HG03196 (cell line): ENCODE measurements at regions not wholly inside any gene's neighbourhood (a gene's known extent, or its start where the extent isn't known, plus 50 kb on each side); places are given as distances from the start of the nearest gene placed in this dataset.
"Not testable (repeated sequence)": the region's sequence is repeated elsewhere in the genome, so short reads cannot be mapped to it uniquely, and the experiment has no call there.

Source experiments
- ATAC-seq: cut with Tn5 transposase; IDR thresholded peaks from one replicate; pipeline ENCODE4 v1.9.1; 2021; ENCODE audit not compliant: unreplicated experiment

DNA sequence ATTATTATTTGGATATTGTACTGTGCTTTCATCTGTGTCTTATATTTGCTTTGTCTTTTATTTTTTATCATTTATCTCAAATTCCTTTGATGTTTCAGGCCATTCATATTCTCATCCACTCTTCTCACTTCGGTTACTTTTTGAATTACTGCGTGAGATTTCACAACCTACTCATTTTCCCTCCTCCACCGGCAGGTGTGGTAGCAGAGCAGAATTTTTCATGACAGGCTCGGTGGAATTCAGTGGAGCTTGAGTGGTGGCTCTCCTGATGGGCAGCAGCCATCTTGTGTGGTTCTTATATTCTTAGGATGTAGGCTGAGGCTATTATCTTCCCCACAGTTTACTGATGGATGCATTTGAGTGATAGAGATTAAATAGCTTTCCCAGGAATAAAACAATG is 92.3 kb upstream of the IVNS1ABP start:
- ATAC-seq = no peak

- no peak for ATAC-seq
These were observed 91.7 kb upstream of the IVNS1ABP start for GRCh38 chr1:185408700-185409270.

- no peak for ATAC-seq
These were observed 89.6 kb upstream of the IVNS1ABP start for GRCh38 chr1:185406691-185407009.

- ATAC-seq = no peak
These were observed 89.1 kb upstream of the IVNS1ABP start for GRCh38 chr1:185406006-185406690.

DNA sequence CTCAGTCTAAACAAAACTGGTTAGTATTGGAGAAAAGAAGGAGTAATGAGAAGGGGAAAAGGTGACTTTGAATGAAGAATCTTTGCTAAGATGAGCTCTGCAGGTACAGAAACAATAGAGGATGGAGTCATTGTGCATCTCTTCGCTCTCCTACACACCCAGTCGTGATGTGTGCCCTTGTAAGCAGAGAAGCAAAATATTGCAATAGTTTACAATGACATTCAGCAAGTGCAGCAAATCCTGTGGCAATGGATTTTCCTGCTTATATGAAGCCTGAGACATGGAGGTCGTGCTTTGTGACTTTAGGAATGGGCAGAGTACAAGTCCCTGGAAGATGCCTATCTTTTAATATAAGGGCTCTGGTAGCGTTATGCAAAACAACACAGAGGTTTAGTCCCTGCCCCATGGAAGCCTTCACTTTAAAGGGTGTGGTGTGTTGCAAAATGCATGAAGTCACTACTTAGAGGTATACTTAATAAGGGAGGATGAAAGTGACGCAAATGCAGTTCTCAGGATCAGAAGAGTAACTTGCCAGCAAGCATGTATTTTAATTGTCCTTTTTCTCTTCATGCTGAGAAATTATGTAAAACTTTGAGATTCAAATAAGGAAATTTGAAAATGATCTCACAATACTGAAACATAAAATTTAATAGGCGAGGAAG is 88.0 kb upstream of the IVNS1ABP start:
- no peak for ATAC-seq

DNA sequence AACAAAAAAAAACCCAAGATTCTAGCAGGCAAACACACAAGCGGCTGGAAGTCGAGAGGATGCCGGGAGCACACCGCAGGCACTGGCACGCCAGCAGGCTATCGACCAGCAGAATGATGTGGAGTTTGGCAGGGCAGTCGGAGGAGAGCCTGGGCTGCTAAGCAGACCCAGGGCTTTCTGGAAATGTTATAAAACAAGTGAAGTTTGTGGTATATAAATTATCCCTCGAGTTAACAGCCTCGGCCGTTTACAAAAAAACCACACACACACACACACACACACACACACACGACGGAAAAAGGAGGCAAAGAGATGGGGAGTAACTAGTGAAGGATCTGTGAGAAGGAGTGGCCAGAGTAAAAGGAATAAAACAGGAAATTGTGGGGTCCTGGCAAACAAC is 87.2 kb upstream of the IVNS1ABP start:
- ATAC-seq = no peak

GRCh38 chr1:185402930-185403329 is 85.9 kb upstream of the IVNS1ABP start:
- no peak for ATAC-seq

DNA sequence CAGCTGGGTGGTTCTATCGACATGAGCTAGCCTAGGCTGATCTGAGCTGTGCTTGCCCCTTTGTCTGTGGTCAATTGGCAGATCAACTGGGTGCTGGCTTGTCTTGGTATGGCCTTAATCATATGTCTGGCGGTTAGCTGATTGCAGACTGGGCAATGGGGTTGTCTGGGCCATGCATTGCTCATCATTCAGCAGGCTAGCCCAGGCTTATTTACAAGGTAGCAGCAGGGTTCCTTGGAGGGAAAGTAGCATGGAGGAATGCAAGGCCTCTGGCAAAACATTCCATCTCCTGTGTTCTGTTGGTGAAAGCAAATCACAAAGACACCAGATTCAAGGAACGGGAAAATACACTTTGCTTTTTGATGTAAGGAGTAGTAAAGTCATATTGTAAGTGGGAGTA is 84.0 kb upstream of the IVNS1ABP start:
- no peak for ATAC-seq

GRCh38 chr1:185400052-185400451 is 83.0 kb upstream of the IVNS1ABP start:
- no peak for ATAC-seq

- no peak for ATAC-seq
These were observed 81.6 kb upstream of the IVNS1ABP start for GRCh38 chr1:185398599-185398998.

DNA sequence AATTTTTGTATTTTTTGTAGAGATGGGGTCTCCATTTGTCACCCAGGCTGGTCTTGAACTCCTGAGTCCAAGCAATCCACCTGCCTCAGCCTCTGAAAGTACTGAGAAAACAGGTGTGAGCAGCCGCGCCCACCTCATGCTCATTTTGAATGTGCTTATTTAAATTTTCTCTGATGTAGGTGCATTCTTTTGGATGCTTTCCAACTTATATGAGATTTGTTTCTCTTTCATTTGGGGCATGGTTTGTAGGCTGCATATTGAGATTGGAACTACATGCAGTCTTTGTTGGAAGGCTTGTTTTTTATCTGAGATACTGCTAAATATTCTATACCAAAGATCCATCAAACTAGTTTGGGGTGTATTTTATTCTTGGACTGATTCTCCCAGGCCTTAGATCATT is 81.0 kb upstream of the IVNS1ABP start:
- no peak for ATAC-seq

DNA sequence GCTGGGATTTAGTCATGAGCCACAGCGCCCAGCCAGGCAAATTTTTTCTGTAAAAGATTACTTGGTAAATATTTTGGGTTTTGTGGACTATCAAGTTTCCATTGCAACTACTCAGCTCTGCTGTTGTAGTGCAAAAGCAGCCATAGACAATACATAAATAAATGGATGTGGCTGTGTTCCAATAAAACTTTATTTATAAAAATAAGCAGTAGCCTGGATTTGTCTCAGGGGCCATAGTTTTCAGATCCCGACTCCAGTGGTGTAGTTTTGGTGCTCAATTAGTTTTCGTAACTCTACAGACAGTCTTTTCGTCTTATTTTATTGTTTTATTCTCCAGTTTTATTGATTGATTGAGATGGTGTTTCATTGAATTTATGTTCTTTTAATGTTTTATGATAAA is 80.1 kb upstream of the IVNS1ABP start:
- ATAC-seq = no peak

GRCh38 chr1:185396126-185396525 is 79.1 kb upstream of the IVNS1ABP start:
- ATAC-seq = no peak

GRCh38 chr1:185393815-185394214 is 76.8 kb upstream of the IVNS1ABP start:
- no peak for ATAC-seq

DNA sequence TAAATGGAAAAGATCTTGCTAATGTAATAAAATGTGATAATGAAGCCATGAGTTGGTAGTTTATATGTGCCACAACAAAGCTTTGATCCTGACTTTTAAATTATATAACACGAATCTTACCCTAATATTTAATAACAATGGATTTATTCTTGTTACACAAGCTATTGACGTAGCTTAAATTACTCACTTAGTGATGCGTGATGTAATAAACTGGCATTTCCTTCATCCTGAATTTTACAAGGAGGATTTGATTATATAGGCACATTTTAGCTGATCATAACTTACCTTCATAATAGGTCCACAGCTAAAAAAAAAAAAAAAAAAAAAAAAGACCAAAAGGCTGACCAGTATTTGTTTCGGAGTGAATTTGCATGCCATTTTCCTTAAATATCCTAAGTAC is 76.2 kb upstream of the IVNS1ABP start:
- ATAC-seq = no peak

- ATAC-seq = no peak
These were observed 71.8 kb upstream of the IVNS1ABP start for GRCh38 chr1:185388815-185389214.

GRCh38 chr1:185388346-185388745 is 71.3 kb upstream of the IVNS1ABP start:
- ATAC-seq = no peak

- no peak for ATAC-seq
These were observed 68.9 kb upstream of the IVNS1ABP start for GRCh38 chr1:185385991-185386390.

DNA sequence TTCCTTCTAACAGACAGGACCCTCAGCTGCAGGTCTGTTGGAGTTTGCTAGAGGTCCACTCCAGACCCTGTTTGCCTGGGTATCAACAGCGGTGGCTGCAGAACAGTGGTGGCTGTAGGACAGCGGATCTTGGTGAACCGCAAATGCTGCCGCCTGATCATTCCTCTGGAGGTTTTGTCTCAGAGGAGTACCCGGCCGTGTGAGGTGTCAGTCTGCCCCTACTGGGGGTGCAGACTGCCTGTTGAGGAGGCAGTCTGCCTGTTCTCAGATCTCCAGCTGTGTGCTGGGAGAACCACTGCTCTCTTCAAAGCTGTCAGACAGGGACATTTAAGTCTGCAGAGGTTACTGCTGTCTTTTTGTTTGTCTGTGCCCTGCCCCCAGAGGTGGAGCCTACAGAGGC is 66.8 kb upstream of the IVNS1ABP start:
- not testable (repeated sequence) for ATAC-seq

DNA sequence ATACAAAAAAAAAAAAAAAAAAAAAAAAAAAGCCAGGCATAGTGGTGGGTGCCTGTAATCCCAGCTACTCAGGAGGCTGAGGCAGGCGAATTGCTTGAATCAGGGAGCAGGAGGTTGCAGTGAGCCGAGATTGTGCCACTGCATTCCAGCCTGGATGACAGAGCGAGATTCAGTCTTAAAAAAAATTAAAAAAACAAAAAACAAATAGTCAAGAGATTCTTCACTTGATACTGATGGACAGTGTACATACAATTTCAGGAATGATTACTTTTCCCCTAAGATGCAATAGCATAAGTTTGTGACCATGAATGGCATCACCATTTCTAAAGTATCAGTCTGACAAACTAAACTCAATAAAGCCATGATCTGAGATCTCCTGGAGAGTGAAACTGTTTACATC is 60.8 kb upstream of the IVNS1ABP start:
- ATAC-seq = no peak

DNA sequence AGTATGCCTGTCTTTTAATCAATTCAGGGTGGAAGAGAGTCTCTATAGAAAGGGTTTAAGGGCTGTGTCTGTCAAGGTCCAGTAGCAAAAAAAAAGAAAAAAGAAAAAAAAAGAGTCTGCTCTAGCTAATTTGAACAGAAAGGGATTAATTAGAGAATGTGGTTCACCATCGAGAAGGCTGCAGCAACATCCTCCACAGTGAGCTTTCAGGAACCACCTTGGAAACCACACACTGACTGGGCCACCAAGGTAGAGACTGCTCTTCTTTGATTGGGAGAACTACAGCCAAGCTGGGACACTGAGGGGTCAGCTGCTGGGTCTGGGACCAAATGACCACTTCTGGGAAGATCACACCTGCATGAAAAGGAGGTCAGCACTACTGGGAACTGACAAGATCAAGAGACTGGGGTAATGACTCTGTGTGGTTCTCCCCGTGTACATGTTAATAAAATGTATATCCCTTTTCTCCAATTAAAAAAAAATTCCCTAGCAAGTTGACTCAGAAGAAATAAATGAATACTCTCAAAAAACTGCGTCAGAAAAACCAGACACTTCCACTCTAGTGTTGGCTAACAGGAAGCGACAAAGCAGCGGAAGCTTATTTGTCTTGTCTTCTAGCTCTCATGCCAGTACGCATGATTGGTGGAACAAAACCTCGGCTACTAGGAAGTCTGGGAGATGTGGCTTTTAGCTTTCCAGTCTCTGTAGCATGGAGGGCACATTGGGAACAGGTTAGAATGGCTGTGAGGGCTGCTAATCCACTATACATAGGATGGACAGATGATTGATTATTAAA is 60.0 kb upstream of the IVNS1ABP start:
- ATAC-seq = no peak

DNA sequence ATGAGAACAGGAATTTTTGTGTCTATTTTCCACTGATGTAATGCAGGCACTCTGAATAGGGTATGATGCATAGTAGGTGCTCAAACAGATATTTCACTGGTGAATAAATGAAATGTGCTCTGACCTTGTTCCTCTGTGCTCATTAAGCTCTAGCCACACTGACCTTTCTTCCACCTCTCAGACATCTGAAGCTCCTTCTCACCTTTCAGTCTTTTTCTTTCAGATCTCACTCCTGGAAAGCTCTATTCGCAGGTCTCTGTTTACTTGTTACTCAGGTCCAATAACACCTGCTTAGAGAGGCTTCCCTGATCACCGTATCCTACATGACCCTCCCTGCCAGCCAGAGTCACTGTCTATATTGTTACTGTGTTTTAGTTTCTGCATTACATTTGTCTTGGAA is 59.2 kb upstream of the IVNS1ABP start:
- no peak for ATAC-seq
